ENCODE measurements at regions not wholly inside any gene's neighbourhood (a gene's known extent, or its start where the extent isn't known, plus 50 kb on each side); places are given as distances from the start of the nearest gene placed in this dataset.

DNA sequence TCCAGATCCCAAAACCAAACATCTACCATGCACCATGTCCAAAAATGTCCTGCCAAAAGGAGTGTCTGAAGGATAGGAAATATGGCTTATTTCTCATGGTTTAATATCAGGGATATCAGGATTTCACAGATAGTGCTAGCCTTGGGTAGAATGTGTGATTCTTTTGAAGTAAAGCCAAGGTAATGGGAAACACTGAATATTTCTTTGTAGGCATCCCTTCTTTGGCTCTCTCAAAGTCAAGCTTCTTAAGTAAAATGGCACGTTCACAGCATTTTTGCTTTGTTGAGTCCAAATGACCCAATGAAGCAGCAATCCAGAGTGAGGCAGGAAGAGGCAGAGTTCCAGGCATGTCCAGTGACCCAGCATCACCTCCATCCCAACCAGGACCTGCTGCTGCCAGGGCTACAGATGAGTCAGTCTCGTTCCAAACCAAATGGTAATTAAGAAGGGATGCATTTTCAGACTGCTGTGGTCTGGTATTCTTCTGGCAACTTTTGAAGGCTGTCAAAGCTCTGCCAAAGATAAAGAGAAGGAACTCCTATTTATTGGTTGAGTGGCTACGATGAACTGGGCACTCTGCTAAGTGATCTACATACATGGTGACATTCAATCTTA, 678.8 kb upstream of the KLF4 start:
- DNase-seq, result no peak

DNA sequence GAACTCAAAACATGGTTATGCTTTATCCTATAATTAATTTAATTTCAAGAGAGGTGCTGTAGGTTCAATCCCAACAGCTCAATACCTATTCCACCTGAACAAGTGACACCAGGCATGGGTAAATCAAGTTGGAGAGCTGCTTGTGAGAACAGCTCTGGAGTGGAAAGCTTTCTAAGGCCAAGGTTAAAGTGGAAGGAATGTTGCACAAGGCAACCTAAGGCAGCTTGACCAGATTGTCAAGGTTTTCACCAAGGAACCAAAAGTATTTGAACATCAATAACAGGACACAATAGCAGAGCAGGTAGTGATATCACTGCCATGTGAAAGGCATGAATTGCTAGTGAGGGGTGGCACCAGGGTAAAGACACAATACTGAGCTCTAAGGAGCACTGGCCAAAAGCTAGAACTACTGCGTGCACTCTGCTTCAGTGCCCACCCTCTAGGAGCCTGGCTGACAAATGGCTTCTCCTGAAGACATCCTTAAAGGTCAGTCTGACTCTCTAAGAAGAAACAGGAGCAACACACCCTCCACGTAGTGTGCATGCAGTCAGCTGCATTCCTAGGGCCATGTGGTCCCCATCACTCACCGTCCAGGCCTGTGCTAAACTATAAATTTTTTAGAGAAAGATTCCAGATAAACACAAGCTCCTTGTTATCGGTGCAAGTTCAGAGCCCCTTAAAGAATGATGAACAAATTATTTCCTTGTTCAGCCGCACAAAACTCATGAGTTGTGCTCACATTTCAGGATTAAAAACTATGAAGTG, 677.7 kb upstream of the KLF4 start:
- DNase-seq, result no peak

DNA sequence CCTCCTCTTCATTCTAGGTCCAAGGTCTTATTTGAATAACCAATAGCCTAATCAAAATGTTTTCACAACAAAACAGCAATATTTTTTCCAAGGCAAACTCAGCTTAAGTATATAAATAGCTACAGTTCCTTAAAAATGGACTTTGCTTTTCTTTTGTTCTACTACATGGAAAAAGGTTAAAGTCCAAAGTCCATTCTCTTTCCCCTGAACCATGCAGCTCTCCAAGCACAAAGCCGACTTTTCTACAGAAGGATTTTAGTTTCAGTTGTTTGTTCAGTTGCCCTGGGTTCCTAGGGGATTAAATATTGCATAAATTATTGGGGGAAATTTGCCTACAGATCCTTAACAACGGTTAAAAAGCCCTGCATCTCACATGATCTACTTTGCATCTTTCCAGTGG, 677.0 kb upstream of the KLF4 start:
- DNase-seq, result no peak

DNA sequence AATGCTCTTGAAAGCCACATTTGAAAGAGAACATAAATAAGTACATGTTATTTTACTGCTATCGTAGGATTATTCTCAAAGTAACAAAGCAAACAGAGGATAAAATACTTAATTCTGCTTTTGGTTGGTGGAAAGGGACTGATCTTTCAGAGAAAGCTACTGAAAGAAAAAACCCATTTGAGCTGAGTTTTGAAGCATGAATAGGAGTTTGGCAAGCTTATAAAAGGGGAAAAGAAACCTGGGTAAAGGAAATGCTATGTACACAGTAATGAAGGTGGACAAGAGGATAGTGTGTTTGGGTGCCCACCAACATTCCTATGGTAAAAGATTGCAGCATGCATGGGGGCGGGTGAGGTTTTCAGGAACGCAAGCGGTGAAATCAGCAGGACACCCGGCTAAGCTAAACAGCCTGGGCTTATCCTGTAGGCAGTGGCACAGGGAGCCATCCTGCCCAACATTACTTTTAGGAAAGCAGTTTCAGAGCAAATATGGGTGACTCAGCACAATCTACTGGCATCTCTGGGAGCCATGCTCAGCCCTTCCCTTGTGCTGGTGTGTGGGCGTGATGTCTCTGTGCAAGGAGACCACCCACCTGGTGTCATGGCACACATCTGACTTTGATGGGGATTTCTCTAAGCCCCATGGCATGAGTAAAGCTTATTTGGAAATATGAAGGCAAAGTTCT, 673.9 kb upstream of the KLF4 start:
- DNase-seq, result no peak

DNA sequence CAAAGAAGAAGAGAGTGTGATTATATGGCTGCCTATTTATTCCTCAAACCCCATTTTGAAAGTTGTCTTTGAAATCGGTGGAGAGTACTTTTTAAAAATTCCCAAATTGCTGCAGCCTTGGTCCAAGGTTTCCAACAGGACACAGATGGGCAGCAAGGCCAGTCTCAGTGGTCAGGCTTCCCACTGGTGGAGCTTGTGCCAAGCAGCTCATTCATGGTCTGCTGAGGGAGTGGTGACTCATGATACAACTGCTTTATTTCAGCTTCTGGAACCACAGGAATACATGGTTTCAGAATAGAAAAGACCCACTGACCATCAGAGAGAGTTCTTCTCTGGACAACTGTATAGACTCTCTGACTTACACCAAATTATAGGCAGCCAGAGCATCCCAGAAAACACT, 673.1 kb upstream of the KLF4 start:
- no peak for DNase-seq

DNA sequence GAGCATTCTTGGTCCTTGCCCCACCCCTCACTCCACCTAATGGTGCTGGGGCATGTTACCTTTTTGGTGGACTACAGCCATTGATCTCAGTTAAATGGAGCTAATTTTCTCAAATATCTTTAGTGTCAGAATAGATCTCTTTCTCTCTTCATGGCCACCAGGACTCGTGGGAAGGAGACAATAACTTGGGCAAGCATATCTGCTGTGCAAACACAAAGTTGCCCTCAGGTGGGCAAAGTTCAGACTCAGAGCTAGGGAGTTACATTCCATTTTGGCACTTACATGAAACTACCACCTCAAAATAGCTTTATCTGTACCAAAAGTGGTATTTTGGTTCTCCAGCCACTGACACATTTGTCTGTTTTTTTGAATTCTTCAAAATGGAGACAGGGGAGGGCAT, 671.9 kb upstream of the KLF4 start:
- no peak for DNase-seq

DNA sequence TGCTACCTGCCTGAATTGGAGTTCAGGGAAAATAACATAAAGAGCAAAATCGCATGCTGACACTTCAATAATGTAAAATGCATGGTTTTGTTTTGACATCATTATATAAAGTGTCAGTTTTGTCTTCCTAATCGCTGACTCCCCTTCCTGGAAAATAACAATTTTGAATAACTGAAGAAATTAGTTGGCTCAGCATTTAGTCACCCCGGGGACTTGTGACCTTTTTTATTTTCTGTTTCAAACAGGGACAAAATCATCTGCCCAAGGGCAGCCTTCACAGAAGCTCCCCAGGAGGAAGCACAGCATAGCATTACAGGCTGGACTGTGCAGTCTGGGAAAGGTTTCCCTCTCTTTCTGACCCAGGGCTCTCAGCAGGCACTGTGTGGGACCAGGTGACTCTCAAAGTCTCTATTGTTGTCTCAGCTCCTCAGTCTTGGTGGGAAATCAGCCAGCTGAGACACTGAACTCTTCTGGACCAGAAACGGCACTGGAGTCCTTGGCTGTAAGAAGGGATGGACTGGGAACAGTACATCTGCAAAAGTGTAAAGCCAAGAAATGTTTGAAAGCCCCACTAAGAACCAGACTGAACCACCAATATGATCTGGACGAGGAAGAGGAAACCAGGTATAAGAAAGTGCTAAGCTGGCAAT, 671.3 kb upstream of the KLF4 start:
- no peak for DNase-seq

DNA sequence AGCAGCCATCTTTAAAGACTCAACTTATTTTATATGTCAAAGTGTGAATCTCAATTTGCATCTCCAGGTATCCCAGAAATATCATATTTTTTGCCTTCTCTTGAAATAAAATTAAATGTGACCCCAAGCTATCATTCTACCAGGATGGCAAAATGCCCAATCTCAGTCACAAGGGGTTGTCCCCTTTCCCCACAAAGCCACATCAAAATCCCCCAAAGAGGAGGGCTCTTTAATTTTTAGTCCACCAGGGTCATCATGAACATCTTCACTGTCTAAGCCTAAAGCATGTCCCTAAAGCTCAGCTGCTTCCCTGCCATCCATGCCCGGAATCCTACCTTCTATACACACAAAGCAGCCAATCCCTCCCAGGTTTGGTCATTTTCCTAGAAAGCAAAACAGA, 670.5 kb upstream of the KLF4 start:
- DNase-seq, result no peak

DNA sequence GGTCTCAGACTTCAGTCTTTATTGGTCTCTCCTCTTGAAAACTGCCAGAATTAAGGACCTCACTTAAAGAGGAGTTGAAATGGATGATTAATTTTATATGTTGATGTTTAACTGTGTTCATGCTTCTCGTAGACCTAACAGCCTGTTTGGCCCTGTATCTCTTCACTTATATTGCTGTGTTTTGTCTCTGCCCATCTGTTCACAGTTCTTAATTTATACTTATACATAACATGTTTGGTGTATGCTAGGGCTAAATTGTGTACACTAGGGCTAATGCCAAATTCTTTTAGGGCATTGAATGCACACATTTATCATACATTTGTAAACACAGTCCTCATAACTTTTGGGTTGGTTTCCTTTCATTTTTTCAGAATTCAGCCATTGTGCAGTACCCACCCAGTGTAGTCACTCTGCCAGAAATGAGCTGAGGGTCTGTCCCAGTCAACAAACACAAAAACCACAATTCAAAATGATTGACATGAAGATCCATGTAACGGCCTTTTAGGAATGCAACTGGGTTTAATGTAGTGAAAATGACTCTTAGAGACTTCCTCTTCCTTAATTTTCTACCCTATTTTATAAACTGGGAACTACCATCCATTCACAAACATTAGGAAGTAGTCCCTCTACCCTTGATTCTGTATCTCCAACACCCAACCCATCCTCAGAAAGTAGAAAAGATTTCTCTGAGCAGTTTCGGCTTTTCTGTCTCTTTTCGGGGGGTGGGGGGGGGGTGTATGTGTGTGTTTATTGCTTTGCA, 668.8 kb upstream of the KLF4 start:
- no peak for DNase-seq

DNA sequence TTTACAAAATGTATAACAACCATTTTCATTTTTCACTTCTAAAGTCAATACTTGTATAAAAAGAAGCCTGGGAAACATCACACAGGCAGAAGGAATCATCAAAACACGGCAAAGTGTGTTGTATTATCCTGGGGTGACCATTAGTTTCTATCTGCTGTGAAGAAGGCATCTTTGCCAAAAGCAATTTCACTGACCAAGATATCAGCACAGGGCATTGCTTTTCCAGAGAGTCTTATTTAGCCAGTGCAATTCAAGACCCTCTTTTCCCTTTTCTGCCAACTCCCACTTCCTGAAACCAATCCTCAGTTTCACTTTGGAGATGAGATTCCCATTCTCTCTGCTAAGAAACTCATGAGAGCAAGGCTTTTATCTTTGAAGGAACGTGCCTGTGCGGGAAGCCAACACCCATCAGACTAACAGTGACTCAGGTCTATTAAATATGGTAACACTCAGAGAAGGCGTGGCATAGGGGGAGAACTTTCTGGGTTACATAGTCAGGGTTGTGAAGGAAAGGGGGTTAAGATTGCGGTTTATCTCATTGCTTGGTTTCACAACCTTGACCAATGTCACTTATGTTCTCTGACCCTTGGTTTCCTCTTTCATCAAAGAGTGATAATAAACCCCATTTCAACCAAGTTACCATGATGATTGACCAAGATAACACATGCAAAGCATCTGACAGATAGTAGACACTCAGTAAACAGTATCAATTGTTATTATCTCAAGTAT, 666.9 kb upstream of the KLF4 start:
- no peak for DNase-seq

DNA sequence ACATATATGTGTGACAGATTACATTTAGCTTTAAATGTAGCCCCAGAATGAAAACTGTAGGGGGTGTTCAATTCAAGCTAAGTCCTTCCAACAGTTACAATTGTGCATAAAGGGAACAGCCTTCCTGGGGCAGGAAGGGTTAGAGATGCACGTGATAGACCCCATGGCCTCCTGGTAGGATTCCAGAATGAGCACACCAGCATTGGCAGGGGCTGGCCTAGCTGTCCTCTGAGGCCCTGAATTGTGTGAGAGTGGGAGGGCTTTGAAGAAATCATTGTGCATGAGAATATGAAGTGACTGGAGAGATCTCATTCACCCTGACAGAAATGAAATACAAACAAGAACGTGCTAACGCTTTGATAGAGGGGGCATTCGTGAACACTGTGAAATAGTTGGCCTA, 663.8 kb upstream of the KLF4 start:
- no peak for DNase-seq

DNA sequence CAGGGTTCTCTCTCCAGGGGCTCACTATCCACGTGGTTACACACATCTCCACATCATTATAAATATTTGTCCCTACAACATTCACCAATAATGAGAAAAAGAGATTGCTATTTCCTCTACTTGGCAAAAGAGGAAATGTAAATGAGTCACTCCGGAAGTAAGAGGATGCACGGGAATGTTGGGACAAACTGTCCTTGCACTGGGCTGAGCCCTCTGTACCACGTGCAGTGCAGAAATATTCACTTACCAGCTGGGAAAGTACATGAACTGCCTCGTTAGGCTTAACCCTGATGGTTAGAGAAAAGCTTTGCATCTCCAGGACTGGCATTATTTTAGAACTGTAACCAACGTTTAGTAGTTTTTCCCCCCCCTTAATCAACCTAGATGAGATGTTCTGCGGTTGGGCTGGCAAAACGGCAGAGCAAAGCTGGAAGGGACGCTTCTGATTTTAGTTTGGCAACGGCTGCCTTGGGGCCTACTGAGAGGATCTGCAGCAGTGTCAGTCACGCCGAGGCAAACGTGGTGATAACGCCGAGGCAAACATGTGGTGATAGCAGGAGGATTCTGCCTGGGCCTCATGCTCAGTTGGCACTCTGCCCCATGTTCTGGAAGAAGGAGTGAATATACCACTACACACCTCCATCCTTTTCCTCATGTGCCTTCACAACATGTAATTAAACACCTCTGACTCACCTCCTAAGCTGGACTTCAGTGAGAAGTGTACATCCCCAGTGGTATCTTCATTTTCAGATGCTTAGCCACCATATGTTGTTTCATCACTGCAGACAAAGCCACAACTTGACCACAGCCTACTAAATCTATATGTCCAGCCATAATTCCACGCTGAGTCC, 661.4 kb upstream of the KLF4 start:
- DNase-seq, result no peak

DNA sequence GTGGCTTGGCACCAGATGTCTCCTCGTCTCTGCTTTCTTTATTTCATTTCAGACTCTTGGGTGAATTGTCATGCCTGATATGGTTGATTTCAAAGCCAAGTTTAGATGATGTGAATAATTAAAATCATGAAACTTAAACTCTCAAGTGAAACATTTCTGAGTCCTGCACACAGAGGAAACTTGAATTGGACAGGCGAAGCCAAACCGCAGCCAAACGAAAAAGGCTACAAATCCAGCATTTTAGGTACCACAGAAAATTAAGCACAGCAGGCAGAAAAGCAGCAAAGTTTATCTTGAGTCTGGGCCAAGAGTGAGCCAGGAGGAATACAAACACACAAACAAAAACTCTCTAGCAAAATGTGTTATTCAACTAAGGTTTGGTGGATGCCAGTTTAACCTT, 659.8 kb upstream of the KLF4 start:
- no peak for DNase-seq

DNA sequence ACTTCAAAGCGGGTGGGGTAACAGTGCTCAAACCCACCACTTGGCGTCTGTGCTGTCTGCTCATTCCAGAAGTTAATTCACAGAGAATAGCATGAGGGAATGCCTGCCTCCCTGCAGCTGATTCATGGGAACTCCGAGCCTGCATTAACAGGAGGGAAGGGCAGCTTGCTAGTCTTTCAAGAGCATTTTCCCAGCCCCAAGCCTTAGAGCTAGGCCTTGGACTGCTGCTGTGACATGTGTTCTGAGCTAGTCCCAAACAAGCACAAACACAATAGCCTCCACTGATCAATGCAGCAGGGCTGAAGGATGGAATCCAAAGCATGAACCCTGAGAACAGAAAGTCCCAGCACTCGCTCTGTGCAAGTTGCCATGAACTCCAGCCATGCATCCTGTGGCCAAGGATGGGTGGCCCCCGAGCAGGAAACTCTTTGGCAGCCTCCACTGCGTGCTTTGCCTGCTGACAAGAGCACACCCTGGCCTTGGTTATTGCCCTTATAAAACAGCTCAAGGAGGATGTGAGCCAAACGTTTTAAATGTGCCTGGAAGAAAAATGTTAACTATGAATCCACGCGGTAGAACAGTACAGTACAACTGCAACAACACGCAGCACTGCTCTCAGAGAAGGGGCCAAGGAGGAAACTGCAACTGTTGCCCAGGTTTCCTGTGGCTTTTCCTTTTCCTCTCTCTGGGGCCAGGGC, 653.1 kb upstream of the KLF4 start:
- DNase-seq, result no peak

DNA sequence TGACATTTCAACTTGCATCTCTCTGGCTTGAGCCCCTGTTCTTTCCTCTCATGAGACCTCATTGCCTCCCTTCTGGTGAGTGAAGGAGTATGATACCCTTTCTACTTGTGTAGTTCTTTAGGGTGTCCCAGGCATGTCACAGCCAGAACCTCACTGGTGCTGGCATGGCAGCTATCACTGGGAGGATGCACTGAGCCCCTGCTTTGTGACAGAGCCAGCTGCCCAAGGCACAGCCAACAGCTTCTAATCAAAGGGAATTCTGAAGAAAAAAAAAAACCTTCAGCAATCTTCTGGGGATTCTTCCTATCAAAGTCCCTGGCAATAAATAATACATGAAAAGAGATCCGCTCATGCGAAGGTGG, 652.6 kb upstream of the KLF4 start:
- DNase-seq, result no peak

DNA sequence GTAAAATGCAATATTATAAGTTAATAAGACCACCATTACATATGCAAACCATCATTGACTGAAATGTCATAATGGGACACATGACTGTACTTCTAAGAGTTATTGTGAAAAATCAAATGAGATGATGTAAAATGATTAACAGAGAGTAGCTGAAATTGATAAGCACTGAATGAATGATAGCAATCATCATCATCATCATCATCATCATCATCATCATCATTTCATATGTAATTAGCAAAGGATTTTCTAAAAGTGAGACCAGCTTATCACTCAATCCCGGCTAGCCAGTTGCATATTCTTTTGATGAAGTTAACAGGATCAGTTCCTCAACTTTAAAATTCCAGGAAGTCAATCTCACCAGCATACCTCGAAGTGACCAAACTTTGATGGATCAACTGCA, 650.3 kb upstream of the KLF4 start:
- DNase-seq, result no peak

DNA sequence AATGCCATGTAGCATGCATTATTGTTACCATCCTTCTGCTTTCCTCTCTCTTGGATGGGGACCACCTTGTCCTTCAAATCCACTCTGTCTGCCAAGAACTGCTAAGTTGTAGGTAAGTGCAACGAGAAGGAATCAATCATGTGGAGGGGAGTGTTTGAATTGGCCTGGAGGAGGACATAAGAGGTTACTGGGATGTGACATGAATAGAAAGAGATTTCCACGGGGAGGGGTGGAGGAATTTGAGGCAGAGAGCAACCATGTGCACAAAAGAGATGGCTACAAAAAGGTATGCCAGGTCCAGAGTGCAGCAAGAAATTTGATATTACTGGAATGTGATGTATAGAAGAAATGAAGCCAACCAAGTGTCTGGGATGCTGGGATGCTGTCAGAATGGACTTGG, 648.9 kb upstream of the KLF4 start:
- DNase-seq, result no peak

DNA sequence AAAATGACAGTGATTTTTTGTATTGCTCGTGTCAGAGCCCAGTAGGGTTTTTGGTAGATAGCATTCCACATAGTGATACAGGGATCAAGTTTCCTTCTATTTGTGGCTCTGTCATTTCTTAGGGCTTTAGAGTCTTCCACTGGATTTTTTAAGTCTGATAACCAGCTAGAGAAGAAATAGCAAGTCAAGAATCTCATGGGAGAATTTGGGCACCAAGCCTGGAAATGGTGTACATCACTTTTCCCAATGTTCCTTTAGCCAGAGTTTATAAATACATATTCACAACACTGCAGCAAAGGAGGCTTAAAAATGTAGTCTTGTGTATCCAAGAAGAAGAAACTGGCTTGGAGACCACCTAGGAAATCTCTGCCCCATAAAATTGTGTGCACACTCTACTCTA, 647.1 kb upstream of the KLF4 start:
- no peak for DNase-seq

DNA sequence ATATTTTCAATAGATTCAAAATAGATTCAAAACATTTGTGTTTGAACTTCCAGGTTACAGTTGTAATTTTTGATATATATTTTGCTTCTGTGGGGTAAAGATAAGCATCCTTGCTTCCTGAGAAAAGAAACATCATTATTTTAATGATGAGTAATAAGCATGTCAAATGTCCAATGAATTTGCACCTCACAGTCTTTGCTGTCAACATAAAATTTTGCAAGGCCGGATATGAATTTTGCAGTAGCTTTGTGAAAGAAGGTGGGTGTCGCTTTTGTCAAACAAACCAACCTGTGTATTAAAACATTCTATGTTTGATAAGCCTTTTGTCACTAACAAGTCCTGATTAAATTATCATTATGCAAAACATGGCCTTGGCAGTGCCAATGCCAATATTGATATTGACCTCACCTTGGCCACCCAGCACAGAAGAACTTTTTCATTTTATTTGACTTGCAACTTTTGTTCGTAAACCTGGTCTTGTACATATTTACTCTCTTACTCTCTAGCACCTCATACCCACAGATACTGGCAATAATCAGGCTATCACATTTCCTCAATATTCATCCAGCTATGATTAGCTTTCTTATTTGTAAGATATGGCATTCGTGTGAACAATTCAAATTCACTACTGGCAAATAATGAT, 645.0 kb upstream of the KLF4 start:
- no peak for DNase-seq

DNA sequence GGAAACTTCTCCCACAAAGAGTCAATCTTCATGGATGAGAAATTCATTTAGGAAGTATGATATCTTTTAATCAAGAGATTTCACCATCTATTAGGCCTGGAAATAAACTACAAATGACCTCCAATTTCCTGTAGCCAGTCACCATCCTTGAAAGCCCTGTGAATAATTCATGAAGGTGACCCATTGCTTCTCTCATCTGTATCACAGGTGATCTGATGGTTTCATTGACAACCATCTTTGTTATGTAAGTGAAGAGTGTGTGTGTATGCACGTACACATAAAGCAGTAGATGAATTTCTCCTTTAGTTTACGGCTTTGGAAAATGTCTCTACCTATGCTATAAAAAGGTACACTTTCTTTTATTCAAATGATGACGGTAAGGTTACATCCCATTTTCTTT, 644.1 kb upstream of the KLF4 start:
- no peak for DNase-seq

Data from NCI-H1092 (cell line).